ENCODE measurements at regions not wholly inside any gene's neighbourhood (a gene's known extent, or its start where the extent isn't known, plus 50 kb on each side); places are given as distances from the start of the nearest gene placed in this dataset.

DNA sequence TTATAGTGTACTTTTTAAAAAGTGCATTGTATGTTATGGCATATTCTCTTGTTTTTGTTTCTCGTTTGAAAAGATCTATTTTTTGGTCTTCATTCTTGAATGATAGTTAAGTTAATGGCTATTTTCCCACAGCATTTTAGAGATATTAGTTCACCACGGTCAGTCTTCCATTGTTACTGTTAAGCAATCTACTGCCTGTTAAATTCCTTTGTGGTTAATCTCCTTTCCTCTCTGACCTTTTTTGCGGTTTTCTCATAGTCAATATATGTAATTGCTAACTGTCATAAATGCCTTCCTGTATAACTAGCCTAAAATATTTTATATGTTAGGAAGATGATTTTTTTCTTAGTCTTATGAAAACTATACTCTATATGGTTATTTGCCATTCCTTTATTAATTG lies 250.8 kb upstream of the FBXL7 start:
- ChIA-PET POLR2A (no interaction called here), CTCF (no interaction called here)
- H3K27ac Mint-ChIP-seq, result no peak overlapping the region
- H3K27me3 Mint-ChIP-seq, result no peaks in the 10 kb centered on the region
- DNase-seq, result no peak
- H3K9me3 Mint-ChIP-seq, result peaks cover 9 to 42% (median 12%) of the 10 kb centered on the region in 5 donors
- H3K4me3 Mint-ChIP-seq, result no peak overlapping the region
- no peaks in the 10 kb centered on the region for H3K36me3 Mint-ChIP-seq
- Histone ChIP-seq H3K27ac (ENCODE audit: low read depth, low read length) (no peak overlapping the region), H3K4me1 (ENCODE audit: insufficient read depth, low read length) (no peaks in the 10 kb centered on the region), H3K36me3 (ENCODE audit: insufficient read depth, low read length) (no peaks in the 10 kb centered on the region), H3K9me3 (ENCODE audit: low read length) (no peaks in the 10 kb centered on the region), H3K27me3 (ENCODE audit: insufficient read depth, low read length, poor library complexity, severe bottlenecking) (no peaks in the 10 kb centered on the region), H3K4me3 (ENCODE audit: low read length) (no peak overlapping the region)
- no peaks in the 10 kb centered on the region for H3K4me1 Mint-ChIP-seq

DNA sequence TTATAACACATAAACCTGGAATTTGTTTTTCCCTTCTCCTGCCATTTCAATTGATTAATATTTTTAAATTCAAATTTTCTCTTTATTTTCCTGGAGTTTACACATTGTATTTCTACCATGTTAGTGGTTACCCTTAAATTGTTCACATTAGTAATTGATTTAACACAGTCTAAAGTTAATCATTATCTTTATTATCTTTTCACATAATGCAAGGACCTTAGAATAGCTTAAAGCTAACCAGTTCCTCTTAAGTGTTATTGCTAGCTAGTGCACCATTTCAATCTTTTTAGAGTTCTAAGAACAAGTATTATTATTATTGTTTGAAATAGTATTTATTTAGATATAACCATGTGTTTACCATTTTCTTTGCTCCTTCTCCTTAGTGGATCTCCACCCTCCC lies 251.2 kb upstream of the FBXL7 start:
- CTCF ChIA-PET, result no interaction called here
- no peaks in the 10 kb centered on the region for H3K4me1 ChIP-seq (ENCODE audit: insufficient read depth, low read length)
- H3K4me3 ChIP-seq (ENCODE audit: low read length), result no peak overlapping the region
- H3K27ac Mint-ChIP-seq, result no peak overlapping the region
- peaks cover 9 to 45% (median 14%) of the 10 kb centered on the region in 5 donors for H3K9me3 Mint-ChIP-seq
- POLR2A ChIA-PET, result no interaction called here
- H3K36me3 Mint-ChIP-seq, result no peaks in the 10 kb centered on the region
- H3K4me1 Mint-ChIP-seq, result no peaks in the 10 kb centered on the region
- H3K27me3 Mint-ChIP-seq, result no peaks in the 10 kb centered on the region
- H3K27ac ChIP-seq (ENCODE audit: low read depth, low read length), result no peak overlapping the region
- H3K4me3 Mint-ChIP-seq, result no peak overlapping the region
- H3K27me3 ChIP-seq (ENCODE audit: insufficient read depth, low read length, poor library complexity, severe bottlenecking), result no peaks in the 10 kb centered on the region
- H3K36me3 ChIP-seq (ENCODE audit: insufficient read depth, low read length), result no peaks in the 10 kb centered on the region
- no peak for DNase-seq
- H3K9me3 ChIP-seq (ENCODE audit: low read length), result no peaks in the 10 kb centered on the region

- ChIA-PET POLR2A (no interaction called here), CTCF (no interaction called here)
Observed at GRCh38 chr5:15245913-15246312, 254.1 kb upstream of the FBXL7 start.

GRCh38 chr5:15243301-15244020 lies 256.5 kb upstream of the FBXL7 start:
- no peak for DNase-seq
- no peak overlapping the region for H3K4me3 ChIP-seq (ENCODE audit: low read length)
- POLR2A ChIA-PET, result no interaction called here
- H3K4me3 Mint-ChIP-seq, result no peak overlapping the region
- no peaks in the 10 kb centered on the region for H3K36me3 ChIP-seq (ENCODE audit: insufficient read depth, low read length)
- H3K4me1 ChIP-seq (ENCODE audit: insufficient read depth, low read length), result no peaks in the 10 kb centered on the region
- no peaks in the 10 kb centered on the region for H3K27me3 ChIP-seq (ENCODE audit: insufficient read depth, low read length, poor library complexity, severe bottlenecking)
- H3K27ac ChIP-seq (ENCODE audit: low read depth, low read length), result no peak overlapping the region
- H3K9me3 Mint-ChIP-seq, result peaks cover 13 to 44% (median 25%) of the 10 kb centered on the region in 5 donors
- H3K36me3 Mint-ChIP-seq, result no peaks in the 10 kb centered on the region
- no peaks in the 10 kb centered on the region for H3K9me3 ChIP-seq (ENCODE audit: low read length)
- H3K4me1 Mint-ChIP-seq, result no peaks in the 10 kb centered on the region
- H3K27me3 Mint-ChIP-seq, result no peaks in the 10 kb centered on the region
- CTCF ChIA-PET, result no interaction called here
- H3K27ac Mint-ChIP-seq, result no peak overlapping the region

More at GRCh38 chr5:15245913-15246312, 254.1 kb upstream of the FBXL7 start:
- Histone ChIP-seq H3K27me3 (ENCODE audit: insufficient read depth, low read length, poor library complexity, severe bottlenecking) (no peaks in the 10 kb centered on the region), H3K27ac (ENCODE audit: low read depth, low read length) (no peak overlapping the region), H3K9me3 (ENCODE audit: low read length) (no peaks in the 10 kb centered on the region), H3K36me3 (ENCODE audit: insufficient read depth, low read length) (no peaks in the 10 kb centered on the region), H3K4me3 (ENCODE audit: low read length) (no peak overlapping the region), H3K4me1 (ENCODE audit: insufficient read depth, low read length) (no peaks in the 10 kb centered on the region)
- no peaks in the 10 kb centered on the region for H3K36me3 Mint-ChIP-seq
- H3K9me3 Mint-ChIP-seq, result peaks cover 11 to 36% (median 18%) of the 10 kb centered on the region in 5 donors
- no peaks in the 10 kb centered on the region for H3K27me3 Mint-ChIP-seq
- no peak overlapping the region for H3K4me3 Mint-ChIP-seq
- DNase-seq, result no peak
- no peak overlapping the region for H3K27ac Mint-ChIP-seq
- H3K4me1 Mint-ChIP-seq, result no peaks in the 10 kb centered on the region

DNA sequence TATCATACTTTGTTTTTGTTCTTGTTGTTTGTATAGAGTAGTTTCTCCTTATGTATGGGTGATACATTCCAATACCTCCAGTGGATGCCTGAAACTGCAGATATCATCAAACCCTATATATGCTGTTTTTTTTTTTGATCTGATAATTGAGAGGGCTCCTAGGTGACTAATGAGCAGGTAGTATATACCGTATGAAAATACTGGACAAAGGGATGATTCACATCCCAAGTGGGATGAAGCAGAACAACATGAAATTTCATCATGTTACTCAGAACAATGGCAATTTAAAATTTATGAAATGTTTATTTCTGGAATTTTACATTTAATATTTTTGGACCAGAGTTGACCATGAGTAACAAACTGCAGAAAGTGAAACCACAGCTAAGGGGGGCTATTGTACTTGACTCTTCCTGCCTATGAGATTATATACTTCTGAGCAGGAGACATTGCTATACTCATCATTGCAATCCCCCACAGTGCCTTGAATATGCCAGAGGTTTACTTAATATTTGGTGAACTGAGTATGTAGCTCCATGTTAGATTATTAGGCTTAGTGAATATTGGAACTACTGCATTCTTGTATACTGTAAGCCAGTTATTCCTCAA lies 258.7 kb upstream of the FBXL7 start:
- no peak overlapping the region for H3K27ac Mint-ChIP-seq
- ChIA-PET CTCF (no interaction called here), POLR2A (no interaction called here)
- no peak overlapping the region for H3K4me3 Mint-ChIP-seq
- no peaks in the 10 kb centered on the region for H3K4me1 Mint-ChIP-seq
- peaks cover 15 to 37% (median 20%) of the 10 kb centered on the region in 5 donors for H3K9me3 Mint-ChIP-seq
- Histone ChIP-seq H3K27ac (ENCODE audit: low read depth, low read length) (no peak overlapping the region), H3K4me3 (ENCODE audit: low read length) (no peak overlapping the region), H3K27me3 (ENCODE audit: insufficient read depth, low read length, poor library complexity, severe bottlenecking) (no peaks in the 10 kb centered on the region), H3K9me3 (ENCODE audit: low read length) (no peaks in the 10 kb centered on the region), H3K36me3 (ENCODE audit: insufficient read depth, low read length) (no peaks in the 10 kb centered on the region), H3K4me1 (ENCODE audit: insufficient read depth, low read length) (no peaks in the 10 kb centered on the region)
- no peak for DNase-seq
- no peaks in the 10 kb centered on the region for H3K27me3 Mint-ChIP-seq
- H3K36me3 Mint-ChIP-seq, result no peaks in the 10 kb centered on the region

GRCh38 chr5:15238006-15238405 lies 262.0 kb upstream of the FBXL7 start:
- Histone ChIP-seq H3K4me1 (ENCODE audit: insufficient read depth, low read length) (no peaks in the 10 kb centered on the region), H3K27me3 (ENCODE audit: insufficient read depth, low read length, poor library complexity, severe bottlenecking) (no peaks in the 10 kb centered on the region), H3K27ac (ENCODE audit: low read depth, low read length) (no peak overlapping the region), H3K36me3 (ENCODE audit: insufficient read depth, low read length) (no peaks in the 10 kb centered on the region), H3K9me3 (ENCODE audit: low read length) (no peaks in the 10 kb centered on the region), H3K4me3 (ENCODE audit: low read length) (no peak overlapping the region)
- Mint-ChIP-seq H3K36me3 (no peaks in the 10 kb centered on the region), H3K4me3 (no peak overlapping the region), H3K27me3 (no peaks in the 10 kb centered on the region), H3K9me3 (peaks cover 6 to 18% (median 13%) of the 10 kb centered on the region in 5 donors), H3K27ac (no peak overlapping the region), H3K4me1 (no peaks in the 10 kb centered on the region)
- DNase-seq, result no peak
- ChIA-PET POLR2A (no interaction called here), CTCF (no interaction called here)

- POLR2A ChIA-PET, result no interaction called here
- Mint-ChIP-seq H3K4me1 (no peaks in the 10 kb centered on the region), H3K27ac (no peak overlapping the region), H3K27me3 (no peaks in the 10 kb centered on the region), H3K9me3 (peaks cover 4 to 22% (median 12%) of the 10 kb centered on the region in 5 donors), H3K36me3 (no peaks in the 10 kb centered on the region), H3K4me3 (no peak overlapping the region)
- Histone ChIP-seq H3K4me3 (ENCODE audit: low read length) (no peak overlapping the region), H3K36me3 (ENCODE audit: insufficient read depth, low read length) (no peaks in the 10 kb centered on the region), H3K4me1 (ENCODE audit: insufficient read depth, low read length) (no peaks in the 10 kb centered on the region), H3K9me3 (ENCODE audit: low read length) (no peaks in the 10 kb centered on the region), H3K27ac (ENCODE audit: low read depth, low read length) (no peak overlapping the region), H3K27me3 (ENCODE audit: insufficient read depth, low read length, poor library complexity, severe bottlenecking) (no peaks in the 10 kb centered on the region)
- DNase-seq, result no peak
- CTCF ChIA-PET, result no interaction called here
Observed at GRCh38 chr5:15236911-15237508, 263.0 kb upstream of the FBXL7 start.

DNA sequence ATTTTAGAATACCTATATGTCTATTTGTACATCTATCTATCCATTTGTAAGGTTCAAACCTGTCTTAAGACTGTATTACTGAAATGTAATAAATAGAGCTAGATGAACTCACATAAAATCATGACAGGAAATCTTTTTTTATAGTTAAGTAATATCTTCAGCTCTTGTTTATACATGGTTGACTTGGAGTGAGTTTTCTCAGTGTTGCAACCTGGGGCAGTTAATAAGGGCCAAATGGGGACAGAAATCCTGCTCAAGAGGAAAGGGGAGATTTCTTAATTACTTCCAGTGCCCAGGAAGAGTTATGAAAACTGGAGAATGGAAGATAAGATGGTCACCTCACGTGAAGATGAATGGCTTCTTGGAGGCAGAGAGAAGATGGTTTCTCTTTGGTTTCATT lies 265.1 kb upstream of the FBXL7 start:
- Histone ChIP-seq H3K4me1 (ENCODE audit: insufficient read depth, low read length) (no peaks in the 10 kb centered on the region), H3K27me3 (ENCODE audit: insufficient read depth, low read length, poor library complexity, severe bottlenecking) (no peaks in the 10 kb centered on the region), H3K9me3 (ENCODE audit: low read length) (no peaks in the 10 kb centered on the region), H3K36me3 (ENCODE audit: insufficient read depth, low read length) (no peaks in the 10 kb centered on the region), H3K4me3 (ENCODE audit: low read length) (no peak overlapping the region), H3K27ac (ENCODE audit: low read depth, low read length) (no peak overlapping the region)
- Mint-ChIP-seq H3K27me3 (no peaks in the 10 kb centered on the region), H3K4me1 (no peaks in the 10 kb centered on the region), H3K4me3 (no peak overlapping the region), H3K36me3 (no peaks in the 10 kb centered on the region), H3K9me3 (peaks cover 4 to 34% (median 12%) of the 10 kb centered on the region in 5 donors), H3K27ac (no peak overlapping the region)
- ChIA-PET POLR2A (no interaction called here), CTCF (no interaction called here)
- DNase-seq, result no peak
